ENCODE measurements at regions not wholly inside any gene's neighbourhood (a gene's known extent, or its start where the extent isn't known, plus 50 kb on each side); places are given as distances from the start of the nearest gene placed in this dataset.

GRCh38 chr14:86346818-86347384, 817.0 kb downstream of the FLRT2 start:
- DNase-seq (ENCODE audit: low read depth, low spot score) (no peak), ATAC-seq (no peak), FAIRE-seq (no peak)
- no peaks in the 10 kb centered on the region for H3K36me3 ChIP-seq (ENCODE audit: control insufficient read depth in 2 of 2, insufficient read depth in 2 of 2, low read length in 1 of 2)
- H3K27ac ChIP-seq (ENCODE audit: control insufficient read depth, insufficient read depth), result no peak overlapping the region
- H3K9ac ChIP-seq (ENCODE audit: control insufficient read depth, insufficient read depth, low read length), result no peak overlapping the region
- no TSS peak for BruUV-seq (replicated peaks)
- ChIA-PET POLR2A (no interaction called here), CTCF (no interaction called here), SMC1A (ENCODE audit: uncharacterized antibody, unreplicated experiment) (no interaction called here), RAD21 (ENCODE audit: unreplicated experiment) (no interaction called here)
- no peaks in the 10 kb centered on the region for H3K27me3 ChIP-seq (replicated peaks in 1 of 2; ENCODE audit: control insufficient read depth in 2 of 2, insufficient read depth in 2 of 2, low read length in 1 of 2)
- H3K79me2 ChIP-seq (ENCODE audit: control insufficient read depth, insufficient read depth, low read length), result no peaks in the 10 kb centered on the region
- intact Hi-C loops (cut with micrococcal nuclease; ENCODE audit: unreplicated experiment) (no loop called here), in situ Hi-C loops (cut with MboI) (no loop called here)
- no peak overlapping the region for H3K4me2 ChIP-seq (ENCODE audit: control insufficient read depth, insufficient read depth)
- H3K4me1 ChIP-seq (ENCODE audit: control insufficient read depth, insufficient read depth, low read length), result no peaks in the 10 kb centered on the region
- no peaks in the 10 kb centered on the region for H3K9me3 ChIP-seq (replicated peaks; ENCODE audit: control insufficient read depth, insufficient read depth, low read length)
- 37% methylated on average over 3 of the region's 3 CpGs for WGBS (ENCODE audit: insufficient coverage, insufficient replicate concordance, low lambda C conversion rate, missing lambda C conversion rate)
- no peak overlapping the region for H3K4me3 ChIP-seq
- TF ChIP-seq WRNIP1 (IDR thresholded peaks at IDR 0.05; ENCODE audit: borderline replicate concordance, low read depth, low read length), result no peak
- TF ChIP-seq CHD1 (IDR thresholded peaks at IDR 0.05; ENCODE audit: low read depth, low read length), result no peak
- TF ChIP-seq BCL11A (IDR thresholded peaks at IDR 0.05; ENCODE audit: low read depth, low read length), result no peak
- TF ChIP-seq HDGF (IDR thresholded peaks at IDR 0.05), result no peak
- no peak for TF ChIP-seq KAT2A (conservative IDR thresholded peaks at IDR 0.05; ENCODE audit: control insufficient read depth, low read depth, low read length)
- H2AFZ ChIP-seq (ENCODE audit: control insufficient read depth, low read depth, low read length), result no peak overlapping the region
- no peaks in the 10 kb centered on the region for H4K20me1 ChIP-seq (ENCODE audit: control insufficient read depth, insufficient read depth)

GRCh38 chr14:86334355-86334754, 804.4 kb downstream of the FLRT2 start:
- H3K4me1 ChIP-seq (ENCODE audit: control insufficient read depth, insufficient read depth, low read length), result no peaks in the 10 kb centered on the region
- no peak for DNase-seq (ENCODE audit: low read depth, low spot score)
- BruUV-seq (replicated peaks), result no TSS peak
- ChIA-PET SMC1A (ENCODE audit: uncharacterized antibody, unreplicated experiment) (no interaction called here), POLR2A (no interaction called here), CTCF (no interaction called here), RAD21 (ENCODE audit: unreplicated experiment) (no interaction called here)
- no peak overlapping the region for H3K4me3 ChIP-seq
- no peaks in the 10 kb centered on the region for H3K79me2 ChIP-seq (ENCODE audit: control insufficient read depth, insufficient read depth, low read length)
- TF ChIP-seq KDM1A (IDR thresholded peaks at IDR 0.05; ENCODE audit: borderline replicate concordance) (no peak), ZBTB11 (CRISPR knock-in tag; IDR thresholded peaks at IDR 0.05) (no peak), ZSCAN29 (IDR thresholded peaks at IDR 0.05) (no peak), MYC (IDR thresholded peaks at IDR 0.05; ENCODE audit: insufficient read depth, insufficient read length, insufficient replicate concordance, low read length, severe bottlenecking) (no peak), BCL3 (IDR thresholded peaks at IDR 0.05; ENCODE audit: borderline replicate concordance, insufficient read depth, low read depth, low read length, poor library complexity, severe bottlenecking) (no peak), ZNF622 (IDR thresholded peaks at IDR 0.05) (no peak), JUNB (IDR thresholded peaks at IDR 0.05) (no peak), TCF12 (IDR thresholded peaks at IDR 0.05; ENCODE audit: low read depth, low read length) (no peak)
- FAIRE-seq, result no peak
- no peak overlapping the region for H3K9ac ChIP-seq (ENCODE audit: control insufficient read depth, insufficient read depth, low read length)
- intact Hi-C loops (cut with micrococcal nuclease; ENCODE audit: unreplicated experiment) (no loop called here), in situ Hi-C loops (cut with MboI) (no loop called here)
- no peak overlapping the region for H2AFZ ChIP-seq (ENCODE audit: control insufficient read depth, low read depth, low read length)
- H3K27me3 ChIP-seq (replicated peaks in 1 of 2; ENCODE audit: control insufficient read depth in 2 of 2, insufficient read depth in 2 of 2, low read length in 1 of 2), result no peaks in the 10 kb centered on the region
- no peaks in the 10 kb centered on the region for H3K9me3 ChIP-seq (replicated peaks; ENCODE audit: control insufficient read depth, insufficient read depth, low read length)
- H3K4me2 ChIP-seq (ENCODE audit: control insufficient read depth, insufficient read depth), result no peak overlapping the region
- H4K20me1 ChIP-seq (ENCODE audit: control insufficient read depth, insufficient read depth), result no peaks in the 10 kb centered on the region
- no peaks in the 10 kb centered on the region for H3K36me3 ChIP-seq (ENCODE audit: control insufficient read depth in 2 of 2, insufficient read depth in 2 of 2, low read length in 1 of 2)
- H3K27ac ChIP-seq (ENCODE audit: control insufficient read depth, insufficient read depth), result no peak overlapping the region
- WGBS (ENCODE audit: insufficient coverage, insufficient replicate concordance, low lambda C conversion rate, missing lambda C conversion rate), result 37% methylated on average over 3 of the region's 3 CpGs
- ATAC-seq, result no peak
